ENCODE measurements at regions not wholly inside any gene's neighbourhood (a gene's known extent, or its start where the extent isn't known, plus 50 kb on each side); places are given as distances from the start of the nearest gene placed in this dataset.

DNA sequence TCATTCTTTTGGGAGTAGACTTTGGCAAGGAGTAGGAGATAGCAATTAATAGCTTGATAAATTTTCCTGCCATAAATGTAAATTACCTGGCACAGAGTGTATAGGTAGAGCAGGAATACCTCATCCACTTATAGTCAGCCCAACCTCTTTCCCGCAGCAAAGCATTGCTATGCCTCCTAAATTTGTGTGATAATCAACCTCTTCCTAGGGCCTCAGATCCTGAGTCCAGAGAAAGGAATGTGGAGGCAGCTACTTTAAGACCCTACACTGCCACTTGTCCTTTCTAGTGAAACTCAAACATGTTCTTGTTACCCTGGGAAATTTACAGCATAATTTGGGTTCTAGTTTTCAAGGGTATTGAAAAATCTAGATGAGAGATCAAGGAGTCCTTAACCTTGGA, 919.0 kb downstream of the RAPGEF2 start:
- TF ChIP-seq, protein P1, sequence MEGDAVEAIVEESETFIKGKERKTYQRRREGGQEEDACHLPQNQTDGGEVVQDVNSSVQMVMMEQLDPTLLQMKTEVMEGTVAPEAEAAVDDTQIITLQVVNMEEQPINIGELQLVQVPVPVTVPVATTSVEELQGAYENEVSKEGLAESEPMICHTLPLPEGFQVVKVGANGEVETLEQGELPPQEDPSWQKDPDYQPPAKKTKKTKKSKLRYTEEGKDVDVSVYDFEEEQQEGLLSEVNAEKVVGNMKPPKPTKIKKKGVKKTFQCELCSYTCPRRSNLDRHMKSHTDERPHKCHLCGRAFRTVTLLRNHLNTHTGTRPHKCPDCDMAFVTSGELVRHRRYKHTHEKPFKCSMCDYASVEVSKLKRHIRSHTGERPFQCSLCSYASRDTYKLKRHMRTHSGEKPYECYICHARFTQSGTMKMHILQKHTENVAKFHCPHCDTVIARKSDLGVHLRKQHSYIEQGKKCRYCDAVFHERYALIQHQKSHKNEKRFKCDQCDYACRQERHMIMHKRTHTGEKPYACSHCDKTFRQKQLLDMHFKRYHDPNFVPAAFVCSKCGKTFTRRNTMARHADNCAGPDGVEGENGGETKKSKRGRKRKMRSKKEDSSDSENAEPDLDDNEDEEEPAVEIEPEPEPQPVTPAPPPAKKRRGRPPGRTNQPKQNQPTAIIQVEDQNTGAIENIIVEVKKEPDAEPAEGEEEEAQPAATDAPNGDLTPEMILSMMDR (IDR thresholded peaks at IDR 0.05), result no peak
- TF ChIP-seq EP300 (IDR thresholded peaks at IDR 0.05), result no peak

All from upper lobe of left lung (tissue), 4 donors.